GM19025 (cell line): ENCODE measurements at regions not wholly inside any gene's neighbourhood (a gene's known extent, or its start where the extent isn't known, plus 50 kb on each side); places are given as distances from the start of the nearest gene placed in this dataset.

Experiments
- ATAC-seq: cut with Tn5 transposase; IDR thresholded peaks from one replicate; pipeline ENCODE4 v1.9.1; 2021; ENCODE audit warnings: mild to moderate bottlenecking, low read depth, moderate library complexity; ENCODE audit not compliant: unreplicated experiment

DNA sequence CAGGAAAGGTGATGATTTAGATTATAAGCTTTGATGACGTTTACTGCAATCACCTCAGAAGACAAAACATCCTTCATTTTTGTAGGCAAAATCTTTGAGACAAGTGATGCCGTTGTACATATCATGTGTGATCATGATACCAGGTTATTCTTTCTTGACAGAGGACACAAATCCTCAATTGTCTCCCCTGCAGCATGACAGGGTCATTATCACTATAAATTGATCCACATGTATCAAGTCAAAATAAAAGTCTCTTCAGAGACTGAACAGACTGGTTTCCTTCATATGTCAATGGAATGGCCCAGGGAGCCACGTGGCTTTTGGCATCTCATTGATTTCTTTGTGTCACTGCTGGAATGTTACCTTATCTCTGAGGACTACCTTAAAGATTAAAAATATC lies 995.7 kb downstream of the FLRT2 start:
- no peak for ATAC-seq

DNA sequence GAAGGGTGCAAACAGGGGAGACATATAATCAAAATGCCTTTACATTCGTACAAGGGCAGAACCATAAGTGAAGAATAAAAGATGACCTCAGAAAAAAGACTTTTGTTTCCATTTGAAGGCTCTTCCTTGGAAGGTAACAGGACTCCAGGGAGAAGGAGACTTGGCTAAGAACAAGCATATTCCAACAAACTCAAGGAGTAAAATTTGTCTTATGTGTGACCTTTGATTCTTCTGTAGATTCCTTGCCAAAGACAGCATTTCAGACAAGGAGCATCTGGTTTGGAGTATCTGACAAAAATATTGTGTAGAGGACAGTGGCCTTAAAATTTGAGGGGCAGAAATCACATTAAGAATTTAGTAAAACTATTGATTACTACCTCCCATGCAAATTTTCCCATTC lies 991.9 kb downstream of the FLRT2 start:
- ATAC-seq, result no peak

DNA sequence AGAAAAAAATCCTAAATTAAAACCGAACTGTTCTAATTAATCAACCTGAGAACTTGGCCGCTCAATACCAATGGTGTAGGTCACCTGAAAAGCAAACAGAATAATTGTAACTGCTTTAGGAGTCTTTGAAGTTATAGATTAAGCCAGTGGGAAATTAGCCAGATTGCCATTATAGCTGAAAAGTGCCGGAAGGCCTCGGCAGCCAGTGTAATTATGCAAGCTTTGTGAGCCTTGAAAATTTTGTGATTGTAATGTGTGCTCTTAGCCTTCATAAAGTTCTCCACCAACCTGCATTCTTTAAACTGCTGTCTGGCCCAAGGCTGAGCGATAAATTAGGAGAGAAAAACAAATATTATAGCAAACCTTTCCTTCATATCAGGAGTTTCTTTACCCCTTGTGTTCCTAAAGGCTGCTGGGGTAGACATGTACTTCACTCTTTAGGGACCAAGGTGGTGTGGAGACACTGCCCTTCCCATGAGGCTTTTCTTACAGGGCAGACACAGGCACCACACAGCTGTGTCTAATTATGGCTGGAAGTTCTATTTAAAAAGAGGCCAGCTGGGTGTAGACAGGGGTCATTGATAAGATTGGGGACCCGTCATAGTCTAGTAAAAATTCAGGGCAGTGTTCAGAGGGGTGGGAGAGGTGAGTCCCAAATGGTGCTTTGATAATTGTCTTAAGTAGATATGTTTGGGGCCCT lies 991.2 kb downstream of the FLRT2 start:
- ATAC-seq, result no peak

DNA sequence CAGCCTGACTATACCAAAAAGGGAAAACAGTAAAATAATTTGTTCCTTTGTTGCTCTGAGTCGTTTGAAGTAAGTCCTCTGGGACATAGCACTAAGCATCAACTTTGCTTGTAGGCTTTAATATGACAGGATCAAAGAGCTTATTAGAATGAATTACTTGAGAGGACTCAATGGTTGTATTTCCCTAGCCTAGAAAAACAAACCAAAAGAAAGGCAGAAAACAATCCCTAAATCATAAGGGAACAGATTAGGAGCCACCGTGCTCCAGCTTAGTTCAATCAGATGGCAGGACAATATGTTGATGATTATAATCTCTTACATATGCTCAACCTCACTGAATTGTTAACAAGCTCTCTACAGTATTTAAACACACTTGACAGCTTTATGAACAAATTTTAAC lies 988.4 kb downstream of the FLRT2 start:
- ATAC-seq, result no peak

DNA sequence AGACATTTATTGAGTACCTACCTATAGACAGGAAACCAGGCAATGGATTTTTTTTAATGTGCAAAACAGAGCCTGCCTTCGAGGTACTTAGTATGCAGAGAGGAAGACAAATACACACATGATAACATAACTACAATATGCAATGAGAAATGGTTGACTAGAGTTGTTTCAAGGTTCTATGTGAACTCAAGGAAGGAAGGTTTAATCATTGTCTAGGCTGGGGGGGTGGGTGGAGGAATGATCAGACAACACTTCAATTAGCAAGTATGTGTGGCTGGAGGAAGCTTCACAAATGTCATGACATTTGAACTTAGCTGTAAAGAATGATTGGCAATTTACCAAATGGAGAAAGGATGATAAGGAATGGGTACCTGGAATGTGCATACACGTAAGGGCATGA lies 985.3 kb downstream of the FLRT2 start:
- no peak for ATAC-seq

DNA sequence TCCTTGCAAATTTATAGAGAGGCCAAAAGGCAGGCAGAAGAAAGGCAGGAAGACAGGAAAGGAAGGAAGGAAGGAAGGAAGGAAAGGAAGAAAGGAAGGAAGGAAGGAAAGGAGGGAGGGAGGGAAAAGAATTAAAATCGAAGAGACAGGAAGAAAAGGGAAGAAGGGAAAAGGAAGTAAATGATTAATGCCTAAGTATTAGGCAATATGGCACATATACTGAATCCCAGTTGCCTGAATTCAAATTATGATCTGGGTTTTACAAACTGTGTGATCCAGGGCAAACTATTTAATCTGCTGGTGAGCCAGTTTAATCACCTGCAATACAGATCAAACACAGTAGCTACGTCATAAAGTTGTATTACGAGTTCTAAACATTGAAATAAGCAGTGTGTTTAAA lies 983.6 kb downstream of the FLRT2 start:
- no peak for ATAC-seq

DNA sequence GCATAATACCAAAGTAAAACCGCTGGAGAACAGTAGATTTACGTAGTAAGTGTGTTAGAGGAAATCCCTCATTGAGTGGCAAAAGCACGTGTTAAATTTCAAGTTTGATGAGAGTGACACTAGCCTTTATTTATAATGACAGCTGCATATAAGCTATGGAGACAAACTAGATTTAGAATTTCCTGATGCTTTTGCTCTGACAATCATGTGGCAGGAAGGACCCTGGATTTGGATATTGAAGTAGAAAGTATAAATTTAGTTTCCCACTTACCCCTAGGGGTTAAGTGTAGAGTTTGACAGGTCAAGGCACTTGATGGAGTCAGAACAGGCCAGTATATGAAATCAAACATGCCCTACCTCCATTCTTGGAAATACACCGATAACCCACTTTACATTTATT lies 983.1 kb downstream of the FLRT2 start:
- no peak for ATAC-seq

DNA sequence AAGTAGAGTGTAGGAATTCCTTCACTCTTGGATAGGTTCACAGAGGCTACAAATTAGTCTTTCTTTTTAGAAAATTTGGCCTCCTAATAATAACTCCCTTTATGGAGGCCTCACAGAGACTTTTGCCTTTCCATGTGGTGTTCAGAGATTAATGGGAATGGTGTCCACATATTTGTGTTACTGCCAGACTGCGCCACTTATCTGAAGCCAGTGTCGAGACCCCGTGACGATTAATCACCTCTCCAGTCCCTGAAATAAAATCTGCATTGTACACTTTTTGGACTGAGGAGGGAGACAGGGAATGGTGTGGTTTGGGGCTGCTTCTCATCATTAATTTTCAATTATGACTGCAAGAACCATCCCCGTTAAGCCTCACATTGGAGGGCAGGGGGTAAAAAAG lies 980.5 kb downstream of the FLRT2 start:
- no peak for ATAC-seq

DNA sequence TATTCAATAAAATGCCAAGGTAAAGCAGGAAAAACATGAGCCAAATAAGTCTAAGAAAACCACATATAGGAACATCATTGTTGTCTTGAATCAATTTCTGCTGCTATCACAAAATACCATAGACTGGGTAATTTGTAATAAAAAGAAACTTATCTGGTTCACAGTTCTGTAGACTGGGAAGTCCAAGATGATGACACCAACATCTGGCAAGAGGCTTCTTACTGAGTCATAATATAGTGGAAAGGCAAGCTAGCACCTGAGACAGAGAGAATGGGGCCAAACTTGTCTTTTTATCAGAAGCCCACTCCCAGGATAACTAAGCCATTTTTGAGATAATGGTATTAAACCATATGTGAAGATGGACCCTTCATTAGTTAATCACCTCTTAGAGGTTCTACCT lies 975.9 kb downstream of the FLRT2 start:
- ATAC-seq, result no peak

DNA sequence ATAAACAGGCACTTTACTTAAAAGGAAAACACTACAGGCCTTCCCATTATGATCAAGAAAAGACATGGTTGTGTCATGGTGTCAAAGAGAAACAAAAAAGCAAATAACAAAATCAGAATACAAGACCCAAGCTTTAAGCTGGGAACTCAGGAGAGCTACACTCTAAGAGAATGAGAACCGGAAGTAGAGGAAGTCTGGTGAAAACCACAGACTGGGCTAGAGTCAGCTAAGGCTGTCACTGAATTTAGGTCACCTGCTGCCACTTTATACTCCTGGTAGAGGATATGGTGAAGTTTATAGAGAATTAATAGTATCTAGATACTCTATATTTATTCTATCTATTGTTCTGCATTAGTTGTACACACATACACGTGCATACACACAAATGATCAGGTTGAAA lies 971.7 kb downstream of the FLRT2 start:
- ATAC-seq, result no peak

DNA sequence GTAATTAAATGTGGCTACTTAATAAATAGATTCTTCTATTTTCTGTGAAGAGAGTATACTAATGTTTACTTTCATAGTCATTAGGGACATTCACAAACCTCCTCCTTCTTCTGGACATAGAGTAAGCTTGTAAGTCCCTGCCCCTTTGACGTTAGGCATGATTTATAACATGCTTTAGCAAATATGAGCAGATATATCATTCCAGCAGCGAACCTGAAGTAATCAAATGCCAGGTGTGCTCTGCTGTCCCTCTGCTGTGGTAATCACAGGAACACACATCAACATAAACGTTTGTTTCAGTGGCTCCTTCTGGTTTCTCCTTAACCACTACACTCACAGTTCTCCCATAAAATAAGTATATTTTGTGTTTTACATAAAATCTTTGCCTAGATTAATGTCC lies 961.8 kb downstream of the FLRT2 start:
- ATAC-seq, result no peak

DNA sequence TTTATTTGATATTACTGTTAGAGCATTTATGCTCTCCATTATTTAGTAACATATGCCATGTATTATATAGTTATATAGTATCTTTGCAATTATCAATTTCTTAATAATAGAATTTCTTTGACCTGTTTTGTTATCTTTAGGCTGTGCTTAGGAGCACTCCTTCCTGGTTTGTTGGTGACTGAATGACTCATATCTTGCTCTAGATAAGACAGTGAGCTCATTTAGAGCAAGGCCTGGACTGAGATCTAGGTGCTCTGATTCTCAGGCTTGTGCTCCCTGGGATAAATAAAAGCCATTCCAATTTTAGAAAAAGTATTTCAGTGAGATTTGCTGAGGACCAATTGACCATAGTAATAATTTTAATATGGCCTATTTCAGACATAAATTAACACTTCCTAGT lies 951.2 kb downstream of the FLRT2 start:
- ATAC-seq, result no peak

DNA sequence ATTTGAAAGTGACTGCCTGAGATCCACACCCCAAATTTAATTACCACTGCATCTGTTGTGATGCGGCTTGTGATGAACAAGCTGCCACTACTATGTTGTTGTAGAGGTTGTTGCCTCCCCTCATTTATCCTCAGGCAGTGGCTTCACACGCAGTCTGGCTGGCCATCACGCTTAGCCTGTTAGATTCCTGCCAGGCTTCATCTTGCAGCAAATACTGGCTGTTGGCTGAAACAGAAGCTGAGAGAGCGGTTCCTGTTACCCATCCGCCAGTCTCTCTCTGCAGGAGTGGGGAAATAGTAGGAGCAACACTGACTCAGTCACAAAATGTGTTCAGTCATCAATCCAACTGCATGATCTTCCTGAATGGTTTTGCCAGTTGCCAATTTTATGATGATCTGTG lies 934.4 kb downstream of the FLRT2 start:
- no peak for ATAC-seq

DNA sequence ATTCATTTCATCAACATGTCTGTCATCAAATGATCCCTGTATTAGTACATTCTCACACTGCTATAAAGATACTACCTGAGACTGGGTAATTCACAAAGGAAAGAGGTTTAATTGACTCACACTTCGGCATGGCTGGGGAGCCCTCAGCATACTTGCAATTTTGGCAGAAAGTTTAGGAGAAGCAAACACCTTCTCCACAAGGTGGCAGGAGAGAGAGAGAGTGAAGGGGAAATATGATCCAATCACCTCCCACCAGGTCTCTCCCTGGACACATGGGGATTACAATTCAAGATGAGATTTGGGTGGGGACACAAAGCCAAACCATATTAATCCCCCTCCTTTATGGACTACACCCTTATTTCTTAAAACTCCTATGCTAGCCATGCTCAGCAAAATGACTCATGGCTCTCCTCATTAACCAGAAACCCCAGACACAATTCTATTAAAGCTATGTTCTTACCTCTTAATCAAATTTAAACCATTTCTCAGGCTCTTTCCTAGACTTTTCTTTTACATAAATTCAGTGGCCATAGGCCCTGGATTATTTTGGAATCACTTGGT lies 932.3 kb downstream of the FLRT2 start:
- ATAC-seq, result no peak

DNA sequence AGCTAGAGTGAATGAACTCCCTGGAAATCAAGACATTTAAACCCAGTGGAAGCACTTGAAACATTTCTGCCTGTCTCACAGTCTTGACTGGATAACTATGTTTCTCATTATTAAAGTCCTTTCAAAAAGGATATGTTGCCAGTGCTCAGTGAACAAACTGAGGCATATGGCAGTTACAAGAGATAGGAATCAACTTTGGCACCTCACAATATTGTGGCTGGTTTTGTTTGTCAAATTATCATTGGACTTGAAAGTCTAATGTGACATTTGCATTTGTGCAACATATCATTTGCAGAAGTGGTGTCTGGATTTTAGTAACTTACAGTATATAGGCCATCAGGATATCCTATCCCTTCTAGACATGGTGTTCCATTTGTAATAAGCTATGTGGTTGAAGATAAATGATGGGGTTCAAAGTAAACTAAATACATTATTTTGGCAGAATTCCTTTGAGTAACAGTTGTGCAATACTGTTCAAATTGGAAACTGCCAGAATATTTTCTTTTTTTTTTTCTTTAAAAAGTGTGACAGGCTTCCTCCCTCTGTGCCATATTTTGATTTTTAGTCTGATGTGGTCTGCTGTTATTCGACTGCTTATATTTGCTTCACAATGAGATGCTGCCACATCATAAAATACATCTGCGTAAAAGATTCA lies 927.7 kb downstream of the FLRT2 start:
- ATAC-seq, result no peak

DNA sequence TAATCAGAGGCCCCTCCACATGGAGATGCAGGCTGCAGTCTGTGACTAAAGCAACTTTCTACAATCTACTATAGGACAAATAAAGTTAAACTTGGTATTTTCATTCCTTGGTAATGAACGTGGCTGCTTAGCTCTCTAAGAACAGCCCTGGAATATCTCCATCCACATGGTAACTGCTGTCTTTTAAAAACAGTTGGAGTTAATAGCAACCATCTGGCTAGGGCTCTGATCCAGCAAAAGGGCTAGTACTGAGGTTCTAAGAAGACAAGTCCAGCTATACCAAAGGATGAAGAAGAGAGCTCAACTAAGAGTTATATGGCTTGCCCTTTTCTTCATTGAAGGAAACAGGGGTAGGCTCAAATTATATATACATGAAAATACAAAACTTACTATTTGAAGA lies 920.1 kb downstream of the FLRT2 start:
- ATAC-seq, result no peak

DNA sequence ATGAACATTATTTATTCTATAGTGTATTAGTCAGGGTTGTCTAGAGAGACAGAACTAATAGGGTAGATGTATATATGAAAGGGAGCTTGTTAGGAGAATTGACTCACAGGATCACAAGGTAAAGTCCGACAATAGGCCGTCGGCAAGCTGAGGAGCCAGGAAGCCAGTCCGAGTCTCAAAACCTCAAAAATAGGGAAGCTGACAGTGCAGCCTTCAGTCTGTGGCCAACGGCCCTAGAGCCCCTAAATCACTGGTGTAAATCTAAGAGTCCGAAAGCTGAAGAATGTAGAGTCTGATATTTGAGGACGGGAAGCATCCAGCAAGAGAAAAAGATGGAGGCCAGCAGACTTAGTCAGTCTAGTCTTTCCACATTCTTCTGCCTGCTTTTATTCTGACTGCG lies 912.2 kb downstream of the FLRT2 start:
- no peak for ATAC-seq

DNA sequence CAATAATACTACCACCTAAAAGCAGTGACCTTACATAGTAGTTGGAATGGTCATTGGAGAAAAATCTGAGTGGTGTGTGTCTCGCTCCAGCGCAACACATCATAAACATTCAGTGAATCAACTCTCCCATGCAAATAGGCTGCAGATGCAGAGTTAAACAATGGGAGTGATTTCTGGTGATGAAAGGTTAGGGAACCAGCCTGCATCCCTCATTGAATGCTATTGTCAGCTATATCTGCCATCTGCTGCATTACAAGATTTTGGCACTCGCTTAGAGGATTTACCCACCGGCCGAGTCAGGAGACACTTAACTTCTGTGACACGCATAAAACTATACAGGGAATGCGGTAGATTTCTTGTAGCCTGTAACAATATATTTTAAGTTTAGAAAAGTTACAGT lies 900.9 kb downstream of the FLRT2 start:
- ATAC-seq, result no peak

DNA sequence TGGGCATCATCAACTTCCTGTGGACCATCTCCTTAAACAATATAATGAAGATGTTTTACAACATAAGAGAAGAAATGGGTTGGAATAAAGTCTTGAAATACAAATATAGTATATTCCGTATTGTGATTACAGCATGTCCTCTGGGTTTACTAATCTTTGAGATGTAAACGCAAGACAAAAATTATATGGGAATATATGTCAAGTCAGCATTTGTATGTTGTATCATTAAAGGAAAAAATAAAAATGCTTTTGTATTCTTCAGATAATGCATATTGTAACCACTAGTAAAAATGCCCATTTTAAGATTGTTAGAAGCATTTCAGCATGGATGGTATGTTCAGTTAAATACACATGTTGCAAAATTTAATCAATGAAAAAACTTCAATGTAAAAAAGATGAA lies 893.3 kb downstream of the FLRT2 start:
- ATAC-seq, result no peak

DNA sequence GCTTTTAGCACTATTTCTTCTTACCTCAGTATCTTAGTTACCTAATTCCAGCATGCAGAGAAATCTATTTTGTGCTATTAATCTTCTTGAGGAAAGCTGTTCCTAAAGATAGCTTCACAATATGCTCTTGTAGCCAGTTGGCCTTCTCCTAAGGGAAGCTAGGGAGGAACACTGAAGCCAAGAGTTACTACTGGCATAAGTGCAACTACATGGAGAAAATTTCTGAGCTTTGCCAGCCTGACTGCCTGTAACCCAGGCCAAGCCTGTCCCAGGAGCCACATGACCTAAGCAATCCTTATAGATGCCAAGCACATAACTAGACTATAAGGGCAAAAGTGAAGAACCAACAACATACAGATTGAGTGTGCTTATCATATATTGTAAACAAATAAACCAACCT lies 890.2 kb downstream of the FLRT2 start:
- ATAC-seq, result no peak

DNA sequence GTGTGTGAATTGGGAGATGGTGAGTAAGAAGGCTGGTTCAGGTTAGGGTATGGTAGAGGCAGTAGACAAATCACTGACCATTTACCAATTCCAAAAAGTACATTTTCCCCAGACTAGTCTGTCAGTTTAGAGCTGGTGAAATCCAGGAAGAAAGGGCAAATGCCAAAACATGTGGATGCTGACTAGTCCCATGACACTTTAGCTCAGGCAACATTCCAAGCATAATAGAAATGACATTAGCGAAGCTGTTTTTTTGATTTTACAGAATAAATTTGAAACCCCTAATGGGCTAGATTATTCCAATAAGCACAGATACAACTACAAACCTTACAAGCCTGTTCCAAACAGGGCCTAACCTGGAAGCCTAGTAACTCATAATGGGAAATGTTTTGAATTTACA lies 884.2 kb downstream of the FLRT2 start:
- no peak for ATAC-seq

DNA sequence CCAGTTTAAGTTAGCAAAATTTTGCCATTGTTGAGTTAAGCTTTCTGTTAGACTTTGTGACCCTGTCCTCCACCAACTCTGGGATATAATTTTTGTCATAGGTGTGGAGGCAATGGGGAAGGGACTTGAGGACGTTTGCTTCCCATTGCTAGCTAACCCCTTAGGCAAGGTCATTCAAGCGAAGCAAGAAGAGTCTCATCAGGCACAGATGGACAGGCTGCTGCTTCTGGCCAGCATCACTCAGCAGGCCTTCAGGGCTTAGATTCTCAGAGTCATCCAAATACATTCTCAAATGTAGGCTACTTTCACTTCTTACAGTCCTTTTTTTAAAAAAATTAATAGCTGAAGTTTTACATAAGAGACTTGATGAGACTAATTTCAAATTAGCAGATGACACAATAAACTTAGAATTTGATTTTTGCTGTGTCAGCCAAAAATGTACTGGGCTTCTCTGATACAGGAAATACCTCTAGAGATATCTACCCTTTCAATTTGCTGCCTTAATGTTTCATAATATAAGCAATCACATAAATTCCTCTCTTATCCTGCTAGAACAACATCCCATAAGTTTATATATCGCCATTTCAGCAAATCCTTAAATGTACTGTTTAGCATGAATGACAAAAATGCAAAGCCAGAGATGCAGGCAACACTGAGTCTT lies 875.2 kb downstream of the FLRT2 start:
- no peak for ATAC-seq
